ENCODE measurements at regions not wholly inside any gene's neighbourhood (a gene's known extent, or its start where the extent isn't known, plus 50 kb on each side); places are given as distances from the start of the nearest gene placed in this dataset.

- TF ChIP-seq CTCF (IDR thresholded peaks at IDR 0.05) (no peak), POLR2A (IDR thresholded peaks at IDR 0.05) (no peak)
Measured at GRCh38 chr4:18559492-18559891, 537.9 kb upstream of the LCORL start.
